SK-N-SH treated with all-trans-retinoic acid at 6 μM for 48 hours (cell line): ENCODE measurements at regions not wholly inside any gene's neighbourhood (a gene's known extent, or its start where the extent isn't known, plus 50 kb on each side); places are given as distances from the start of the nearest gene placed in this dataset.
"Not testable (repeated sequence)": the region's sequence is repeated elsewhere in the genome, so short reads cannot be mapped to it uniquely, and the experiment has no call there.

Experiments used
- ATAC-seq: fragments of 200-7000 bp; cut with Tn5 transposase; 3 replicates; pipeline ENCODE4 v1.9.1; 2020; ENCODE audit warnings: mild to moderate bottlenecking, moderate library complexity
- ARNTL ChIP-seq: fragments of 450-650 bp; formaldehyde crosslinking; IDR thresholded peaks from 2 replicates; pipeline ENCODE4 v1.5.0; 2020; ENCODE audit warnings: low read depth, mild to moderate bottlenecking, moderate library complexity, borderline replicate concordance
- BACH2 ChIP-seq: fragments of 250-450 bp; sonication (Bioruptor Pico); IDR thresholded peaks from 2 replicates; pipeline ENCODE4 v1.9.0; 2021; ENCODE audit warnings: mild to moderate bottlenecking, borderline replicate concordance
- CSDC2 ChIP-seq: fragments of 250-450 bp; sonication (Bioruptor Pico); IDR thresholded peaks from 2 replicates; pipeline ENCODE4 v1.5.0; 2020; ENCODE audit warnings: mild to moderate bottlenecking, moderate library complexity
- CSRNP3 ChIP-seq: fragments of 250-450 bp; sonication (Bioruptor Pico); IDR thresholded peaks from 2 replicates; pipeline ENCODE4 v1.5.1; 2021; ENCODE audit warnings: mild to moderate bottlenecking, moderate library complexity
- ESRRG ChIP-seq: fragments of 250-450 bp; sonication (Bioruptor Pico); IDR thresholded peaks from 2 replicates; pipeline ENCODE4 v1.6.1; 2021; ENCODE audit warnings: mild to moderate bottlenecking
- GLIS3 ChIP-seq: fragments of 250-450 bp; sonication (Bioruptor Pico); IDR thresholded peaks from 2 replicates; pipeline ENCODE4 v1.5.0; 2020; ENCODE audit warnings: mild to moderate bottlenecking, moderate library complexity
- ISL1 ChIP-seq: fragments of 250-450 bp; sonication (Bioruptor Pico); IDR thresholded peaks from 2 replicates; pipeline ENCODE4 v2.1.2; 2022; ENCODE audit warnings: mild to moderate bottlenecking, moderate library complexity
- OSR1 ChIP-seq: fragments of 250-450 bp; sonication (Bioruptor Pico); IDR thresholded peaks from 2 replicates; pipeline ENCODE4 v1.8.0; 2022; ENCODE audit warnings: moderate library complexity, mild to moderate bottlenecking, inconsistent platforms
- PATZ1 ChIP-seq: fragments of 250-450 bp; sonication (Bioruptor Pico); IDR thresholded peaks from 2 replicates; pipeline ENCODE4 v1.8.0; 2020; ENCODE audit warnings: mild to moderate bottlenecking, moderate library complexity, borderline replicate concordance
- POU6F1 ChIP-seq: fragments of 250-450 bp; sonication (Bioruptor Pico); IDR thresholded peaks from 2 replicates; pipeline ENCODE4 v1.8.0; 2021; ENCODE audit warnings: low read depth, mild to moderate bottlenecking, moderate library complexity, borderline replicate concordance
- PPARA ChIP-seq: fragments of 250-450 bp; sonication (Bioruptor Pico); IDR thresholded peaks from 2 replicates; pipeline ENCODE4 v1.5.0; 2020; ENCODE audit warnings: mild to moderate bottlenecking, borderline replicate concordance
- RARB ChIP-seq: fragments of 250-450 bp; sonication (Bioruptor Pico); IDR thresholded peaks from 2 replicates; pipeline ENCODE4 v1.8.0; 2021; ENCODE audit warnings: mild to moderate bottlenecking, moderate library complexity
- SNAI2 ChIP-seq: fragments of 250-450 bp; sonication (Bioruptor Pico); IDR thresholded peaks from 2 replicates; pipeline ENCODE4 v1.5.0; 2020; ENCODE audit warnings: mild to moderate bottlenecking, moderate library complexity
- TCF4 ChIP-seq: fragments of 250-450 bp; sonication (Bioruptor Pico); IDR thresholded peaks from 2 replicates; pipeline ENCODE4 v1.8.0; 2021; ENCODE audit warnings: mild to moderate bottlenecking, moderate library complexity, borderline replicate concordance
- TSHZ2 ChIP-seq: fragments of 250-450 bp; sonication (Bioruptor Pico); IDR thresholded peaks from 2 replicates; pipeline ENCODE4 v1.5.0; 2020; ENCODE audit warnings: mild to moderate bottlenecking, moderate library complexity
- ZC3H10 ChIP-seq: fragments of 250-450 bp; sonication (Bioruptor Pico); IDR thresholded peaks from 2 replicates; pipeline ENCODE4 v1.5.1; 2021; ENCODE audit warnings: mild to moderate bottlenecking, moderate library complexity
- ZFP3 ChIP-seq: fragments of 250-450 bp; sonication (Bioruptor Pico); IDR thresholded peaks from 2 replicates; pipeline ENCODE4 v1.5.0; 2020; ENCODE audit warnings: mild to moderate bottlenecking, moderate library complexity
- ZFP30 ChIP-seq: fragments of 450-650 bp; formaldehyde crosslinking; IDR thresholded peaks from 2 replicates; pipeline ENCODE4 v1.5.0; 2022; ENCODE audit warnings: mild to moderate bottlenecking, moderate library complexity
- ZNF565 ChIP-seq: fragments of 450-650 bp; formaldehyde crosslinking; conservative IDR thresholded peaks from 2 replicates; pipeline ENCODE4 v1.5.0; 2020; ENCODE audit warnings: low read depth, mild to moderate bottlenecking, moderate library complexity
- ZNF70 ChIP-seq: fragments of 450-650 bp; formaldehyde crosslinking; IDR thresholded peaks from 2 replicates; pipeline ENCODE4 v1.5.0; 2020; ENCODE audit warnings: mild to moderate bottlenecking, moderate library complexity
- ZNF8 ChIP-seq: fragments of 450-650 bp; formaldehyde crosslinking; IDR thresholded peaks from 2 replicates; pipeline ENCODE4 v1.5.0; 2020; ENCODE audit warnings: mild to moderate bottlenecking, moderate library complexity

GRCh38 chr4:170386511-170386910, 296.8 kb upstream of the AADAT start:
- TF ChIP-seq CSDC2 (CRISPR knock-in tag) (no peak), PATZ1 (CRISPR knock-in tag) (no peak), ZNF565 (no peak), TSHZ2 (no peak), SNAI2 (CRISPR knock-in tag) (no peak), POU6F1 (CRISPR knock-in tag) (no peak)
- ATAC-seq: peak; percentile 7; the same call in 1 of the 3 replicates

- TF ChIP-seq ZFP30 (no peak), ARNTL (CRISPR knock-in tag) (no peak), ZC3H10 (CRISPR knock-in tag) (no peak), ZNF8 (no peak)
- TF ChIP-seq, all 23 proteins: peak for 0
- ATAC-seq: peak; percentile 85
Measured at GRCh38 chr4:170374770-170375169, 285.0 kb upstream of the AADAT start.

- TF ChIP-seq ZNF70 (CRISPR knock-in tag) (no peak), PPARA (no peak), ZNF565 (no peak), CSRNP3 (no peak), TCF4 (CRISPR knock-in tag) (no peak), RARB (CRISPR knock-in tag) (no peak), ISL1 (no peak), ZNF8 (no peak), ZFP3 (no peak), BACH2 (CRISPR knock-in tag) (no peak), OSR1 (CRISPR knock-in tag) (no peak)
- TF ChIP-seq, all 23 proteins: peak for 0
- no peak for ATAC-seq
Measured at GRCh38 chr4:170348945-170349344, 259.2 kb upstream of the AADAT start.

- ATAC-seq: not testable (repeated sequence)
Measured at GRCh38 chr4:170347191-170347590, 257.4 kb upstream of the AADAT start.

GRCh38 chr4:170339522-170339921, 249.8 kb upstream of the AADAT start:
- ATAC-seq: no peak
- TF ChIP-seq ESRRG (CRISPR knock-in tag): no peak
- TF ChIP-seq, all 23 proteins: peak for 0

- TF ChIP-seq GLIS3 (CRISPR knock-in tag) (no peak), ZNF8 (no peak), ZNF70 (CRISPR knock-in tag) (no peak), CSDC2 (CRISPR knock-in tag) (no peak), TCF4 (CRISPR knock-in tag) (no peak), ARNTL (CRISPR knock-in tag) (no peak), RARB (CRISPR knock-in tag) (no peak), ZFP30 (no peak), PATZ1 (CRISPR knock-in tag) (no peak), POU6F1 (CRISPR knock-in tag) (no peak)
- no peak for ATAC-seq
Measured at GRCh38 chr4:170336238-170336775, 246.6 kb upstream of the AADAT start.
